HG03521 (cell line): ENCODE measurements at regions not wholly inside any gene's neighbourhood (a gene's known extent, or its start where the extent isn't known, plus 50 kb on each side); places are given as distances from the start of the nearest gene placed in this dataset.

Experiments used
- ATAC-seq: cut with Tn5 transposase; IDR thresholded peaks from one replicate; pipeline ENCODE4 v1.9.1; 2021; ENCODE audit warnings: mild to moderate bottlenecking, moderate library complexity; ENCODE audit not compliant: unreplicated experiment

DNA sequence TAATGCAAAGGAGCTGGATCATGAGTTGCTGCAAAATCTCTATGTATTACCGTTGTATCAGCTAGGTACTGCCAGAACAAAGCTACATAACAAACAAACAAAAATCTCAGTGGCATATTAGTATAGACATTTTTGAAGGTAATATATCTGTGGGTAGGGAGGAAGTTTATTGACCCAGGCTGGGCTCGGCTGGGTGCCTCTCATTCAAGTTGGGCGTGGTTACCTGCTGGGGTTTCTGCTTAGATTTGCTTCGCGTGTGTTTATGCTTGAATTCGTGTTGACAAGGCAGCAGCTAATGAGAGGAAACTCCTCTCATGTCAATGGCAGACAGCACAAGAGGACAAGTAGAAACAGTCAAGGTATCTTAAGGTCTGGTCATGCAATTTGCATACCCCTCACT lies 520.7 kb downstream of the SOX5 start:
- no peak for ATAC-seq

DNA sequence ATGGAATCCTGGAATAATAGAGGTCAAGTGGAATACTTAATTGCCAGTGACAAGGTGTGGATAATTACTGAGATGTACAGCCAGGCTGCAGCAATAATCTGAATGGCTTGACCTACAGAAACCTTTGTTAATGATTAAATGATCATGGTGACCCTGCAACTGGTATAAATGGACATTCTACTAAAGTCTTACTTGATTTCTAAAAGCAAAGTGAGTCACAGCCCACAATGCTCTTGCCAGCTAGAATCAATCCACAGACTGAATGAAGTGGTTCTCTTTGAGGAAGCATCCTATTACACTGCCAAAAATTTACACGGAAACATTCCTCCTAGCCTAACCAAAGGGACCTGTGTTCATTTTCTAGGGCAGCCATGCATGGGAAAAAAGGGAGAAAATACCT lies 518.5 kb downstream of the SOX5 start:
- no peak for ATAC-seq

DNA sequence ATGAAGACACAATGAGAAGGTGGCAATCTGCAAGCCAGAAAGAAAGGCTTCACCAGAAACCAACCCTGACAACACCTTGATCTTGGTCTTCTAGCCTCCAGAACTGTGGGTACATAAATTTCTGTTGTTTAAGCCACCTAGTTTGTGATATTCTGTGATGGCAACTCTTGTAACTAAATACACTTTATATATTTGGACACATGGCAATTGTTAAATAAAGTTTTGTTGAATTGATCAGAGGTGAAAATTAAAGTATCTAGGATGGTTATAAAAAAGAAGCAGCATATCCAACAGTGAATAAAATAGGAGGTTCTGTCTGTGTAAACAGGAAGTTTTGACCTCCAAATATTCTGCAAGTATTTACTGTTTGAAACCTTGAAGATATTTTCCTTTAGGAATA lies 516.3 kb downstream of the SOX5 start:
- no peak for ATAC-seq

DNA sequence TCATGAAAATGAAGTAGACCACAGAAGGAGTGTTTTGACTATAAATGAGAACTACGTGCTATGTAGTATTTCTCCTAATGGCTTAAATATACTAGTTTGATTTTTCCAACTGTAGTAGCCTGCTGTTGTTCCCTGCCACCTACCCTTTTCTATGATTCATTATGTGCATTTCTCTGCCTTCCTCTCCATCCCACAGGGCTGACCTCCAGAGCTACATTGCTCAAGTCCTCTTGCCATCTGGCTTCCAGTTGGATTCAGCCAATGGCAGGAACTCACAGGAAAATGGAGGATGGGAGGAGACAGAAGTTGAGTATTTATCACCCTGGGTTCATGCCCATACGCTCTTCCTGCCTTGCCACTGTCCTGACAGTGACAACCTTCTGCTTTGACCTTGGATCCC lies 515.3 kb downstream of the SOX5 start:
- no peak for ATAC-seq

DNA sequence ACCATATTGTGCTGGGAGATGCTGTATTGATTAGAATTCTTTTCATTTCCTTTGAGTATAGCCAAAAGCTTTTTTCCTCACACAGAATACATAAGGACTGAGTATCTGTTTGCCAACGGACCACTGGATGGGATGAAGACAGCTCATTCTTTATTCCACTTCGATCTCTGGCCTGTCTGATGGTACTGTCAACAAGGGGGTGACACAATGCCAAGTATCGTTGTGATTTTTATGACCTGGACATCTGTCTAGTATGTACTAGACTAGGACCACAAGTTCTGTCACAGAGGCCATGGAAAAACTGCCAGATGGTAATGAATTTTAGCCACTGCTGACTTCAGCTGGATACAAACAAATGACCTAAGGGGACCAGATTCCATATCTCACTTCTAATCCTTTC lies 502.7 kb downstream of the SOX5 start:
- ATAC-seq = no peak

DNA sequence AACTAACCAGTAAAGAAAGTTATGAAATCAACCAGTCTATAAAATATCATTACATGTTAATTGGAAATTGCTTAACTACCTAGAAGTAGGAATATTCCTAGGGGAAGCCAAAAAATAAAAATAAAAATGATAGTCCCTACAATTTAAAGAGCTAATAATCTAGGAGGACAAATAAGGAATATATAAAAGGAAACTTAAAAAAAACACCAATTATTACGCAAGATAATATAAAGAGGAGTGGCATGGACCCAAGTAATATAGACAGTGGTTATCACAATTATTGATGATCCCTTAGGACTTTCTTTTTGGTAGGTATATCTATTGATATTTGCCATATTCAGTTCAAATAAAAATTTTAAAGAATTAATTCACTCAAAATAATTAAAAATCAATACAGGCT lies 498.7 kb downstream of the SOX5 start:
- no peak for ATAC-seq

DNA sequence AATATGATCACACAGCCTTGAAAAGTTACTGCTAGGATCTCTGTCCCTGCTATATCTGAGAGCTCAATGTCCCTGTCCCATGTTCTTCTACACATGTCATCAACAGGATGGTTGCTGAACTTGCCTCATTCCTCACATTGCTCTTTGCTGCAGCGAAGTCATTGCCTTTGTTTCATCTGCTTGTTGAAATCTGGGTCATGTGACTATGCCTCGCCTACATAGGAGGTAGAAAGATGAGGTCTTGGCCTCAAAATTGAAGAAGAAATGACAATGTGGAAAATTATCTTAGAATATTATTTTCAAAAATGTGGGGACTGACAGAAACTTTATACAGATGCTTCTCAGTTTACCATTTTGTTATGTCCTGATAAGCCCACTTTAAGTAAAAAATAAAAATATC lies 494.2 kb downstream of the SOX5 start:
- no peak for ATAC-seq

DNA sequence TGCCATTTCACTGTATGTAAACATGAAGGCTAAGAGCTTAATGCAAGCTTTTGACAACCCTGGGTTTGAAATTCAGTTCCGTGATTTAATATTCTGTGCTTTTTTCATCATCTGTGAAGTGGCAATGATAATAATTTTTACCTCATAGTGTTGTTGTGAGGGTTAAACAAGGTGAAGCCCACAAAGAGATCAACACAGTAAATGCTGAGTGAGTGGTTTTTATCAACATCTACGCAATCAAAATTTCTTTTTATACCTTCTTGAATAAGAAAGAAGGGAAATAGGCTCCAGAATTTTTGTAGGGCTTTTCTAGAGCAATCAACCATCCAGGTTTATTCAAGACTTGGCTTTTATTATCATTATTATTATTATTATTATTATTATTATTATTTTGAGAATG lies 490.8 kb downstream of the SOX5 start:
- ATAC-seq = no peak

DNA sequence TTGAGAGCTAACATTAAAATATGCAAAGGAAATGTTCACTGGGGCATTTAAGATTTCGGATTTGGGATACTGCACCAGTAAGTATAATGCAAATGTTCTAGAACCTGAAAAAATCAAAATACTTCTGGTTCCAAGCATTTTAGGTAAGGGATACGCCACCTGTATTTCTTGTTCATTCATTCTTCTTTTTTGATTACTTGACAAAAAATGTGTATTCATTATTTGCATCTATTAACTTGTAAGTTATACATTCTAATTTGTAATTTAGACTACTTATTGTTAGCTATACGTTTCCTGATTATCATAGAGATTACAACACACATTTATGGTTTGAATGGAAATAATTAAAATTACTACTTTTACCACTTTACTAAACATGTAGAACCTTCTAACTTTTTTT lies 486.9 kb downstream of the SOX5 start:
- ATAC-seq = no peak

DNA sequence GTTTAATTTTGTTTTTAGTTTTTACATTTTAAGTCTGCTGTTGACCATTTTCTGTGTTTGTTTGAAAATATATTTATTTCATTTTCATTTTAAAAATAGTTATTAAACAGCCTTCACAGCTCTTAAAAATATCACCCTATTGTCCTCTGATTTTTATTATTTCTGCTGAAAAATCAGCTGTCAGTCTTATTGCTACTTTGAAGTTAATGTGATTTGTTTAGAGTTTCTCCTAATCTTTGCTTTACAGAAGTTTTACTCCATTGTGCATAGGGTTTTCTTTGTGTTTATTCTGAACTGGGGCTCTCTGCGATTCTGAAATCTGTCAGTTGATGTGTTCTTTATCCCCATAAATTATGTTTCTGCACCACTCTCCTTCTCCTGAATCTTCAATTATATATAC lies 486.3 kb downstream of the SOX5 start:
- ATAC-seq = no peak

DNA sequence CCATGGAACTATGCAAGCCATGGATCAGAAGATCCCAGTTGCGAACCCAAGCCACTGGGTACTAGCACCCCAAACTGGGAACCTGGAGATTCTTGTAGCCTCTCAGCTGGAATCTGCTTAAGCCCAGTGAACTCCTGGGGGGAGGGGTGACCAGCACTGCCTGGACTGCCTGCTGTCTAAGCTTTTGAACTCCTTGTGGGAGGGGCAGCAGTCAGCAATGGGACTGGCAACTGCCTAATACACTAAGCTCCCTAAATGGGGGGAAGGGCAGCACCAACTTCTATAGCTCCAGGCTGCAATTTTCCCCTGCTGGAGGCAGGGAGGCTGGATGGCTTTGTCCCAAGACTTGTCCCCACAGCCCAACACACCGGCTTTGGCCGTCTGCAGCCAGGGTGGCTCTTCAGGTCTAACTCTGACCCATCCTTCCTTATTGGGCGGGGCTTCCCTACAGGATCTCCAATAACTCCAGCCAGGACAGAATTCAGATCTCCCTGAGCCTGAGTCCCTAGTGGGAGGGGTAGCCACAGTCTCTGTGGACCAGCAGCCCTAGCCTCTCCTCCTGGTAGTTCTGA lies 485.1 kb downstream of the SOX5 start:
- no peak for ATAC-seq

DNA sequence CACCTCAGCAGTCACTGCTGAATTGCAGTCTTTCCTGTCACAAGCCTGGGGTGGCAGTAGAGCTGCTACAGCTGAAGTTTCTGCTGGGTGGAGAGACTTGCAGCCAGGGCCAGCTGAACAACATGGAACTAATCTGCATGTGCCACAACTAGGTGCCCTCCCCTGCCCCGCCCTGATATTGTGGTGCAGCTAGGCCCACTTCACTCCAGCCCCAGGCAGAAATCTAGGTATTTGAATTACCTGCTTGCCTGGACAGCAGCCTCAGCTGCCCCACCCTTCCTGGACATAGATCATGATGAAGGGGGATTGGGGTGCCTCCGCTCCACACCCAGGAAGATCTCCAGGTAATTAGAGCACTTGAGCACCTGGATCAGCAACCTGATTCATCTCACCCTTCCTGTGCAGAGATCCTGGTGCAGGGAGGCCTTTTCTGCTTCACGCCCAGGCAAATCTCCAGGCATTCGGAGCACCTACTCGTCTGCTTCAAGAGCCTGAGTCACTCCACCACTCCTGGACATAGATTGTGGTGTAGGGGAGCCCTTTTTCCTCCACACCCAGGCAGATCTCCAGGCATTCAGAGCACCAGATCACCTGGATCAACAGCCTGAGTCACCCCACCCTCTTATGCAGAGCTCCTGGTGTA lies 477.0 kb downstream of the SOX5 start:
- ATAC-seq = no peak

DNA sequence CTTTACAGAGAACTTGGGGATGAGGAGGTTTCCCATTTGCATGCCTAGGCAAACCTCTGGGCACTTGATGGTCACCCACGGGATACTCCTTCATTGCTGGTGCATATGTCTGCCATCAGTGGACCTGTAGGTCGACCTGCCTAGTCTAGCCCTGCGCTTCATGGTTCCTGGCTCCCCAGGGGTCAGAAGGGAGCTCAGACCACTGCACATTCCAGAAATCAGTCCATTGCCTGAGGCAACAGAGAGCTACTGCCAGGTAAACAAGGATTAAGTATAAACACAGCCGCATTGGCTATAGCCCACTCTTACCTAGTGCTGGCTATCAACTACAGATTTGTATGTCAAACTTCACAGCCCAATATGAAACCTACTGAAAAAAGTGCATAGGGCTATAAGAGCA lies 476.4 kb downstream of the SOX5 start:
- ATAC-seq = no peak

DNA sequence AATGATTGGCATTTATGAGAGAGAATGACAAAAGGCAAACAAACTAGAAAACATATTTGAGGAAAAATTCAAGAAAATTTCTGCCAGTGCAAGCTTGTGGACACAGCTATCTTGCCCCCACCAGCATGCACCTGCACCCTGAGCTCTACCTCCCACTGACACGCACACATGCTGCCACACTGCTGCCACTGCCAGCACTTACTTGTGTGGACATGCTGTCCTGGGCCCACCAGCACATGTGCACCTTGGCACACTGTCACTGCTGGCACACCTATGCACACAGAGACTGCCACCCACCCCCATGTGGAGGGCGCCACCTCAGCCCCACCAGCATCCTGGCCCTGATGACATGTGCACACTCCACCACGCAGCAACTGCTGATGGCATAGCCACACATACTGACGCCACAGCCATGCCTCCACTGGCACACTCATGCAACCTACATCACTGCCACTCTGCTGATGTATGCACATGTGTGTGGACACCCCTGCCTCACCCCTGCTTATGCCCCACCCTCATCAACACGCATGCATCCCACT lies 475.0 kb downstream of the SOX5 start:
- ATAC-seq = no peak
